ENCODE measurements at regions not wholly inside any gene's neighbourhood (a gene's known extent, or its start where the extent isn't known, plus 50 kb on each side); places are given as distances from the start of the nearest gene placed in this dataset.

DNA sequence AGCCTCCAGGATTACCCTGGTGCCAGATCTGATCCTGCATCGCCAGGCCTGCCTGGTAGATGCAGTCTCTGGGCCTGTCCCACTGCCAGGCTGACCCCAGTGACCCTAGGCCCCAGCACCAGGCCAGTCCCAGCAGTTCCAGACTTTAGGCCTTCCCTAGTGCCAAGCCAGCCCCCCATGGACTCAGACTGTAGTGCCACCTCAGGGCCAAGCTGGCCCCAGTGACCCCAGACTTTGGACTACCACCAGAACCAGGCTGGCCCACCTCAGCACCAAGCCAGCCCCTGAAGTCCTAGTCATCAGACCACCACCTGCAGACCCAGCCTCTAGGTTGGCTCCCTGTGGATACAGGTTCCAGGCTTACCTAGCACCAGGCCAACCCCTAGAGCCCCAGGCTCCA lies 142.5 kb downstream of the PJA2 start:
- Mint-ChIP-seq H3K36me3 (ENCODE audit: low read depth, unreplicated experiment) (no peaks in the 10 kb centered on the region), H3K27ac (ENCODE audit: unreplicated experiment) (no peak overlapping the region), H3K4me3 (ENCODE audit: unreplicated experiment) (no peak overlapping the region), H3K27me3 (ENCODE audit: unreplicated experiment) (peaks cover 4% of the 10 kb centered on the region), H3K4me1 (ENCODE audit: unreplicated experiment) (no peaks in the 10 kb centered on the region), H3K9me3 (ENCODE audit: unreplicated experiment) (no peaks in the 10 kb centered on the region)
- DNase-seq (ENCODE audit: low spot score): no peak
- TF ChIP-seq, protein P1, sequence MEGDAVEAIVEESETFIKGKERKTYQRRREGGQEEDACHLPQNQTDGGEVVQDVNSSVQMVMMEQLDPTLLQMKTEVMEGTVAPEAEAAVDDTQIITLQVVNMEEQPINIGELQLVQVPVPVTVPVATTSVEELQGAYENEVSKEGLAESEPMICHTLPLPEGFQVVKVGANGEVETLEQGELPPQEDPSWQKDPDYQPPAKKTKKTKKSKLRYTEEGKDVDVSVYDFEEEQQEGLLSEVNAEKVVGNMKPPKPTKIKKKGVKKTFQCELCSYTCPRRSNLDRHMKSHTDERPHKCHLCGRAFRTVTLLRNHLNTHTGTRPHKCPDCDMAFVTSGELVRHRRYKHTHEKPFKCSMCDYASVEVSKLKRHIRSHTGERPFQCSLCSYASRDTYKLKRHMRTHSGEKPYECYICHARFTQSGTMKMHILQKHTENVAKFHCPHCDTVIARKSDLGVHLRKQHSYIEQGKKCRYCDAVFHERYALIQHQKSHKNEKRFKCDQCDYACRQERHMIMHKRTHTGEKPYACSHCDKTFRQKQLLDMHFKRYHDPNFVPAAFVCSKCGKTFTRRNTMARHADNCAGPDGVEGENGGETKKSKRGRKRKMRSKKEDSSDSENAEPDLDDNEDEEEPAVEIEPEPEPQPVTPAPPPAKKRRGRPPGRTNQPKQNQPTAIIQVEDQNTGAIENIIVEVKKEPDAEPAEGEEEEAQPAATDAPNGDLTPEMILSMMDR (IDR thresholded peaks at IDR 0.05; ENCODE audit: unreplicated experiment): no peak

- Mint-ChIP-seq H3K27me3 (ENCODE audit: unreplicated experiment) (no peaks in the 10 kb centered on the region), H3K4me3 (ENCODE audit: unreplicated experiment) (no peak overlapping the region), H3K9me3 (ENCODE audit: unreplicated experiment) (no peaks in the 10 kb centered on the region), H3K36me3 (ENCODE audit: low read depth, unreplicated experiment) (peaks cover 8% of the 10 kb centered on the region), H3K4me1 (ENCODE audit: unreplicated experiment) (no peaks in the 10 kb centered on the region), H3K27ac (ENCODE audit: unreplicated experiment) (no peak overlapping the region)
- no peak for DNase-seq (ENCODE audit: low spot score)
- TF ChIP-seq, protein P1 (IDR thresholded peaks at IDR 0.05; ENCODE audit: unreplicated experiment): no peak
Observed at GRCh38 chr5:109258755-109259154, 151.0 kb downstream of the PJA2 start.

- no peaks in the 10 kb centered on the region for H3K4me1 Mint-ChIP-seq (ENCODE audit: unreplicated experiment)
- H3K27me3 Mint-ChIP-seq (ENCODE audit: unreplicated experiment): peaks cover 3% of the 10 kb centered on the region
- H3K9me3 Mint-ChIP-seq (ENCODE audit: unreplicated experiment): no peaks in the 10 kb centered on the region
- H3K27ac Mint-ChIP-seq (ENCODE audit: unreplicated experiment): no peak overlapping the region
- no peak for DNase-seq (ENCODE audit: low spot score)
- no peak overlapping the region for H3K4me3 Mint-ChIP-seq (ENCODE audit: unreplicated experiment)
- peaks cover 8% of the 10 kb centered on the region for H3K36me3 Mint-ChIP-seq (ENCODE audit: low read depth, unreplicated experiment)
- TF ChIP-seq, protein P1 (IDR thresholded peaks at IDR 0.05; ENCODE audit: unreplicated experiment): no peak
Observed at GRCh38 chr5:109256486-109256885, 153.3 kb downstream of the PJA2 start.

DNA sequence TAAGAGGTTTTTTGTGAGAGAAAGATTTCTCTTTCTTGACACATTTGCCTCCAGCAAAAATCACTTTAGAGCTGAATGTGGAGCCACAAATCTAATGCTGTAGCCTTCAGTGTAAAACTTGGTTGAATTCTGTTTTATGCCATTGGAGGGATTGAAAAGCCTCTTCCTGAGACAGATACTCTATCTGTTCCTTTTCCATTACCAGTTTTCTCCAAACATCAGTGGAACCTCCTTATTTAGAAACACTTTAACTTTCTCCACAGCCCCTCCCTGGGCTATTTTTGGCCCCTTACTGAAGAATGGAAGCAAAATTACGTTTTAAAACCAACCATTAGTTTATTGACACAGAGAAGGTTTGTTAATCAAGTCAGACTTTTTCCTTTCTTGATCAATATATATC lies 155.3 kb downstream of the PJA2 start:
- H3K4me3 Mint-ChIP-seq (ENCODE audit: unreplicated experiment): no peak overlapping the region
- DNase-seq (ENCODE audit: low spot score): no peak
- TF ChIP-seq, protein P1 (IDR thresholded peaks at IDR 0.05; ENCODE audit: unreplicated experiment): no peak
- peaks cover 8% of the 10 kb centered on the region for H3K27me3 Mint-ChIP-seq (ENCODE audit: unreplicated experiment)
- no peaks in the 10 kb centered on the region for H3K9me3 Mint-ChIP-seq (ENCODE audit: unreplicated experiment)
- peaks cover 8% of the 10 kb centered on the region for H3K36me3 Mint-ChIP-seq (ENCODE audit: low read depth, unreplicated experiment)
- no peaks in the 10 kb centered on the region for H3K4me1 Mint-ChIP-seq (ENCODE audit: unreplicated experiment)
- H3K27ac Mint-ChIP-seq (ENCODE audit: unreplicated experiment): no peak overlapping the region

- Mint-ChIP-seq H3K9me3 (ENCODE audit: unreplicated experiment) (no peaks in the 10 kb centered on the region), H3K27me3 (ENCODE audit: unreplicated experiment) (peaks cover 8% of the 10 kb centered on the region), H3K36me3 (ENCODE audit: low read depth, unreplicated experiment) (no peaks in the 10 kb centered on the region), H3K4me3 (ENCODE audit: unreplicated experiment) (no peak overlapping the region), H3K4me1 (ENCODE audit: unreplicated experiment) (no peaks in the 10 kb centered on the region), H3K27ac (ENCODE audit: unreplicated experiment) (no peak overlapping the region)
- DNase-seq (ENCODE audit: low spot score): no peak
- TF ChIP-seq, protein P1 (IDR thresholded peaks at IDR 0.05; ENCODE audit: unreplicated experiment): no peak
Observed at GRCh38 chr5:109253262-109253661, 156.5 kb downstream of the PJA2 start.
